Parathyroid adenoma (tissue), 2 donors: ENCODE measurements at regions not wholly inside any gene's neighbourhood (a gene's known extent, or its start where the extent isn't known, plus 50 kb on each side); places are given as distances from the start of the nearest gene placed in this dataset.

Experiments
- H2AFZ ChIP-seq: fragments of 300-600 bp; sonication (generic); one replicate; pipeline ENCODE4 v1.7.0; 2017; ENCODE audit warnings: antibody characterized with exemption, mild to moderate bottlenecking
- H3K27ac ChIP-seq: fragments of 300-600 bp; sonication (generic); one replicate; pipeline ENCODE4 v1.7.0; 2017
- H3K27me3 ChIP-seq: fragments of 300-600 bp; sonication (generic); one replicate; pipeline ENCODE4 v1.7.0; 2017; ENCODE audit warnings: low read length; ENCODE audit not compliant: control insufficient read depth, insufficient read depth
- H3K36me3 ChIP-seq: fragments of 300-600 bp; sonication (generic); one replicate; pipeline ENCODE4 v1.7.0; 2017; ENCODE audit warnings: low read length; ENCODE audit not compliant: control insufficient read depth, insufficient read depth
- H3K4me1 ChIP-seq: fragments of 300-600 bp; sonication (generic); one replicate; pipeline ENCODE4 v1.7.0; 2017; ENCODE audit warnings: control low read depth
- H3K4me2 ChIP-seq: fragments of 300-600 bp; sonication (generic); one replicate; pipeline ENCODE4 v1.7.0; 2017; ENCODE audit warnings: low read length
- H3K4me3 ChIP-seq: fragments of 300-600 bp; sonication (generic); one replicate; pipeline ENCODE4 v1.7.0; 2017; ENCODE audit warnings: low read depth, low read length
- H3K79me2 ChIP-seq: fragments of 300-600 bp; sonication (generic); one replicate; pipeline ENCODE4 v1.7.0; 2017; ENCODE audit warnings: control low read depth
- H3K9ac ChIP-seq: fragments of 300-600 bp; sonication (generic); one replicate; pipeline ENCODE4 v1.7.0; 2017; ENCODE audit warnings: mild to moderate bottlenecking
- H3K9me3 ChIP-seq: fragments of 300-600 bp; sonication (generic); one replicate; pipeline ENCODE4 v1.7.0; 2017; ENCODE audit warnings: low read length; ENCODE audit not compliant: control insufficient read depth
- TF ChIP-seq, protein P1 (sequence below): fragments of 300-600 bp; sonication (generic); IDR thresholded peaks from one replicate; pipeline ENCODE4 v1.7.0; 2017; ENCODE audit warnings: antibody characterized with exemption, mild to moderate bottlenecking
- donor health status: primary hyperparathyroidism.

GRCh38 chr16:75836347-75837010, 110.2 kb upstream of the CPHXL start:
- Histone ChIP-seq H3K9me3 (no peaks in the 10 kb centered on the region), H3K79me2 (no peaks in the 10 kb centered on the region), H3K27me3 (no peaks in the 10 kb centered on the region), H2AFZ (no peak overlapping the region), H3K4me1 (no peaks in the 10 kb centered on the region), H3K4me3 (no peak overlapping the region), H3K36me3 (no peaks in the 10 kb centered on the region), H3K9ac (no peak overlapping the region), H3K4me2 (no peak overlapping the region), H3K27ac (no peak overlapping the region)
- TF ChIP-seq, protein P1, sequence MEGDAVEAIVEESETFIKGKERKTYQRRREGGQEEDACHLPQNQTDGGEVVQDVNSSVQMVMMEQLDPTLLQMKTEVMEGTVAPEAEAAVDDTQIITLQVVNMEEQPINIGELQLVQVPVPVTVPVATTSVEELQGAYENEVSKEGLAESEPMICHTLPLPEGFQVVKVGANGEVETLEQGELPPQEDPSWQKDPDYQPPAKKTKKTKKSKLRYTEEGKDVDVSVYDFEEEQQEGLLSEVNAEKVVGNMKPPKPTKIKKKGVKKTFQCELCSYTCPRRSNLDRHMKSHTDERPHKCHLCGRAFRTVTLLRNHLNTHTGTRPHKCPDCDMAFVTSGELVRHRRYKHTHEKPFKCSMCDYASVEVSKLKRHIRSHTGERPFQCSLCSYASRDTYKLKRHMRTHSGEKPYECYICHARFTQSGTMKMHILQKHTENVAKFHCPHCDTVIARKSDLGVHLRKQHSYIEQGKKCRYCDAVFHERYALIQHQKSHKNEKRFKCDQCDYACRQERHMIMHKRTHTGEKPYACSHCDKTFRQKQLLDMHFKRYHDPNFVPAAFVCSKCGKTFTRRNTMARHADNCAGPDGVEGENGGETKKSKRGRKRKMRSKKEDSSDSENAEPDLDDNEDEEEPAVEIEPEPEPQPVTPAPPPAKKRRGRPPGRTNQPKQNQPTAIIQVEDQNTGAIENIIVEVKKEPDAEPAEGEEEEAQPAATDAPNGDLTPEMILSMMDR = no peak

DNA sequence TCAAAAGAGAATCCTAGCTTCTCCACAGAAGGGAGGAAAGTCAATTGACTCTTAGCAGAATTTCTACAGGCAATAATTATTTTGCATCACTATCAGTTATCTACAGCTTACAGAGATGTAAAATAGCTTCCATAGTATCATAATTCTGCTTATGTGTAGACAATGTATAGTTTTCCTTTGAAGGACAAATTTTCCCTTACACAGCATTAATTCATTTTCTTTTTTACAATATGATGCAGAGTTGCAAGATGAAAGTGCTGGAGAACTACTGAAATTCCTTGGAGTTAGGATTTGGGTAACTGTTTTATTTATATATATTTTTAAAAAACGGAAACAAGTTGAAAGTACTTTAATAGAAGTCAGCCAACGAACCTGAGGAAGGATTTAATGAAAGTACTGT, 111.0 kb upstream of the CPHXL start:
- Histone ChIP-seq H3K4me3 (no peak overlapping the region), H3K27me3 (no peaks in the 10 kb centered on the region), H3K79me2 (no peaks in the 10 kb centered on the region), H3K9ac (no peak overlapping the region), H3K4me1 (no peaks in the 10 kb centered on the region), H3K4me2 (no peak overlapping the region), H3K36me3 (no peaks in the 10 kb centered on the region), H3K9me3 (no peaks in the 10 kb centered on the region), H3K27ac (no peak overlapping the region), H2AFZ (no peak overlapping the region)
- TF ChIP-seq, protein P1 = no peak

DNA sequence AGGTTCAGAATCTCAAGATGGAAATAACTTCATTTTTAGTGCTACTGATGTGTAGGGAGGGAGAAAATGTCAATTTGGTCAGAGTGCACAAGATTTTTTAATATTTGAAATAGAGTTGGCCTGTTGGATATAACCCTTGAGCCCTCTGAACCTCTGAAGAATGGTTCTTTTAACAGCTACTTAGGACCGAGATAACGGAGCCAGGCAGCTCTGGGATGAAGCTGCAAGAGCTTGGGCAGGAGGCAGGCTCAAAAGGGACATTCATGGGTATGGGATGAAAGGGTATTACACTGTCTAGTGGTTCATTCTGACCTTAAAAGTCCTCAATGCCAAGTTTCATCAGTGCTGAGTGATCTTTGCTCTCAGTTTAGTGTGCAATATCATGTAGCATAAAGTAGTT, 111.4 kb upstream of the CPHXL start:
- no peak overlapping the region for H2AFZ ChIP-seq
- no peaks in the 10 kb centered on the region for H3K9me3 ChIP-seq
- H3K27me3 ChIP-seq = no peaks in the 10 kb centered on the region
- no peak overlapping the region for H3K27ac ChIP-seq
- no peaks in the 10 kb centered on the region for H3K36me3 ChIP-seq
- no peak overlapping the region for H3K4me3 ChIP-seq
- H3K9ac ChIP-seq = no peak overlapping the region
- no peaks in the 10 kb centered on the region for H3K4me1 ChIP-seq
- H3K4me2 ChIP-seq = no peak overlapping the region
- H3K79me2 ChIP-seq = no peaks in the 10 kb centered on the region
- TF ChIP-seq, protein P1 = no peak

- no peaks in the 10 kb centered on the region for H3K79me2 ChIP-seq
- H3K36me3 ChIP-seq = no peaks in the 10 kb centered on the region
- no peaks in the 10 kb centered on the region for H3K27me3 ChIP-seq
- H3K27ac ChIP-seq = no peak overlapping the region
- no peak overlapping the region for H3K9ac ChIP-seq
- TF ChIP-seq, protein P1 = no peak
- no peaks in the 10 kb centered on the region for H3K9me3 ChIP-seq
- H3K4me3 ChIP-seq = no peak overlapping the region
- no peak overlapping the region for H3K4me2 ChIP-seq
- H3K4me1 ChIP-seq = no peaks in the 10 kb centered on the region
- H2AFZ ChIP-seq = no peak overlapping the region
Observed at GRCh38 chr16:75841517-75841916, 115.2 kb upstream of the CPHXL start.

DNA sequence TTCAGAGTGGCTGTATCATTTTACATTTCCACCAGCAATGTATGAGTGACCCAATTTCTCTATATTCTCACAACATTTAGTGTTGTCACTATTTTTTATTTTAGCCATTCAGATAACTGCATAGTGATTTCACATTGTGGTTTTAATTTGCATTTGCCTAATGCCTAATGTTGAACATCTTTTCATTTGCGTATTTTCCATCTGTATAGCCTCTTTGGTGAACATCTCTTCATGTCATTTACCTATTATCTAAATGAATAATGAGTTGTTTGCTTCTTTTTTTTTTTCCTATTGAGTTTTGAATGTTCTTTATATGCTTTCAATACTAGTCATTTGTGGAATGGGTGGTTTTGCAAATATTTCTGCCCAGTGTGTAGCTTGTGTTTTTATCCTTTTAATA, 120.9 kb upstream of the CPHXL start:
- TF ChIP-seq, protein P1 = no peak
- Histone ChIP-seq H3K9me3 (no peaks in the 10 kb centered on the region), H3K9ac (no peak overlapping the region), H3K27ac (no peak overlapping the region), H3K27me3 (no peaks in the 10 kb centered on the region), H2AFZ (no peak overlapping the region), H3K4me3 (no peak overlapping the region), H3K4me2 (no peak overlapping the region), H3K4me1 (no peaks in the 10 kb centered on the region), H3K36me3 (no peaks in the 10 kb centered on the region), H3K79me2 (no peaks in the 10 kb centered on the region)
